IMR-90 (cell line): ENCODE measurements at regions not wholly inside any gene's neighbourhood (a gene's known extent, or its start where the extent isn't known, plus 50 kb on each side); places are given as distances from the start of the nearest gene placed in this dataset.

Source experiments
- ATAC-seq: fragments of 200-7000 bp; cut with Tn5 transposase; 2 replicates; pipeline ENCODE4 v1.9.1; 2020; ENCODE audit warnings: low read depth, mild to moderate bottlenecking, moderate library complexity
- BruUV-seq: library from RNA; stranded (reverse); fragments of 400-500 nt; replicated peaks from 2 replicates; lab custom pipeline; 2021; lab: Mats Ljungman, UMichigan
- CTCF ChIA-PET: fragments of 300-600 bp; formaldehyde crosslinking; extraction: SDS; loops from one replicate; lab custom pipeline; 2021; ENCODE audit warnings: antibody characterized with exemption; lab: Yijun Ruan, JAX
- POLR2A ChIA-PET: fragments of 300-600 bp; sonication (Branson Sonifier 250); formaldehyde crosslinking; loops from one replicate; lab custom pipeline; 2022; ENCODE audit warnings: antibody characterized with exemption; ENCODE audit not compliant: unreplicated experiment; lab: Charles Lee
- DNase-seq: peaks from one replicate; pipeline ENCODE4 v3.0.0; 2013
- H2AFZ ChIP-seq: replicated peaks from 2 replicates; pipeline ENCODE3; 2013; ENCODE audit warnings: low read length, mild to moderate bottlenecking; ENCODE audit not compliant: poor library complexity
- H2AK5ac ChIP-seq: 2 replicates; pipeline ENCODE4 v1.6.1; 2013; ENCODE audit warnings: low read depth, low read length, inconsistent platforms
- H2AK9ac ChIP-seq: replicated peaks from 2 replicates; pipeline ENCODE3; 2013; ENCODE audit warnings: mild to moderate bottlenecking, low read depth, low read length, moderate library complexity; ENCODE audit not compliant: poor library complexity
- H2BK120ac ChIP-seq: 2 replicates; pipeline ENCODE4 v1.6.1; 2013; ENCODE audit warnings: low read depth, low read length, inconsistent platforms
- H2BK15ac ChIP-seq: 3 replicates; pipeline ENCODE4 v1.6.1; 2013; ENCODE audit warnings: low read depth, low read length, inconsistent platforms
- H2BK20ac ChIP-seq: 2 replicates; pipeline ENCODE4 v1.6.1; 2013; ENCODE audit warnings: low read depth, mild to moderate bottlenecking, inconsistent platforms, low read length, moderate library complexity
- H2BK5ac ChIP-seq: 2 replicates; pipeline ENCODE4 v1.6.1; 2013; ENCODE audit warnings: mild to moderate bottlenecking, low read depth, low read length, inconsistent platforms; ENCODE audit not compliant: poor library complexity, severe bottlenecking
- H3K14ac ChIP-seq: replicated peaks from 2 replicates; pipeline ENCODE4 v1.6.1; 2013; ENCODE audit warnings: low read depth, low read length, inconsistent platforms
- H3K18ac ChIP-seq: 2 replicates; pipeline ENCODE4 v1.6.1; 2013; ENCODE audit warnings: low read depth, low read length, control low read depth
- H3K23ac ChIP-seq: 2 replicates; pipeline ENCODE4 v1.6.1; 2013; ENCODE audit warnings: low read depth, low read length, inconsistent platforms
- H3K27ac ChIP-seq: 2 replicates; pipeline ENCODE4 v1.5.1; 2013; ENCODE audit warnings: mild to moderate bottlenecking, control low read depth, low read length; ENCODE audit not compliant: insufficient read depth
- H3K27me3 ChIP-seq: 2 replicates; pipeline ENCODE4 v1.6.1; 2013; ENCODE audit warnings: low read length; ENCODE audit not compliant: control insufficient read depth, insufficient read depth
- H3K36me3 ChIP-seq: 2 replicates; pipeline ENCODE4 v1.6.1; 2013; ENCODE audit warnings: low read length, mixed read lengths; ENCODE audit not compliant: control insufficient read depth, insufficient read depth
- H3K4ac ChIP-seq: 2 replicates; pipeline ENCODE4 v1.6.1; 2013; ENCODE audit warnings: low read depth, low read length, inconsistent platforms
- H3K4me1 ChIP-seq: 2 replicates; pipeline ENCODE4 v1.6.1; 2013; ENCODE audit warnings: low read length, mixed read lengths; ENCODE audit not compliant: control insufficient read depth, insufficient read depth
- H3K4me2 ChIP-seq: 2 replicates; pipeline ENCODE4 v1.6.1; 2013; ENCODE audit warnings: low read depth, mild to moderate bottlenecking, control low read depth, low read length, moderate library complexity
- H3K4me3 ChIP-seq: 2 replicates; pipeline ENCODE4 v1.5.1; 2013; ENCODE audit warnings: low read depth, mild to moderate bottlenecking, control low read depth, low read length, moderate library complexity; ENCODE audit not compliant: insufficient read depth
- H3K56ac ChIP-seq: 2 replicates; pipeline ENCODE4 v1.6.1; 2013; ENCODE audit warnings: low read length, inconsistent platforms; ENCODE audit not compliant: insufficient read depth; ENCODE audit errors: extremely low read depth
- H3K79me1 ChIP-seq, 2 experiments: 2 replicates each; pipeline ENCODE4 v1.6.1; 2013; ENCODE audit warnings: low read length in 2 of 2, inconsistent platforms in 1 of 2, low read depth in 1 of 2
- H3K9ac ChIP-seq: 2 replicates; pipeline ENCODE4 v1.6.1; 2013; ENCODE audit warnings: low read depth, low read length, control low read depth
- H3K9me1 ChIP-seq: 2 replicates; pipeline ENCODE4 v1.6.1; 2013; ENCODE audit warnings: low read length, inconsistent platforms; ENCODE audit not compliant: insufficient read depth
- H3K9me3 ChIP-seq: 2 replicates; pipeline ENCODE4 v1.6.1; 2013; ENCODE audit warnings: low read length; ENCODE audit not compliant: control insufficient read depth, insufficient read depth
- H4K20me1 ChIP-seq: 2 replicates; pipeline ENCODE4 v1.6.1; 2013; ENCODE audit warnings: low read length, inconsistent platforms; ENCODE audit not compliant: insufficient read depth
- H4K5ac ChIP-seq: 2 replicates; pipeline ENCODE4 v1.6.1; 2013; ENCODE audit warnings: mild to moderate bottlenecking, low read depth, low read length, control low read depth
- H4K8ac ChIP-seq, 2 experiments: 2 replicates each; pipeline ENCODE4 v1.6.1; 2013; ENCODE audit warnings: low read depth in 2 of 2, low read length in 2 of 2, control low read depth in 1 of 2, inconsistent platforms in 1 of 2
- H4K91ac ChIP-seq: 2 replicates; pipeline ENCODE4 v1.6.1; 2013; ENCODE audit warnings: low read depth, low read length, inconsistent platforms; ENCODE audit not compliant: insufficient read depth
- BHLHE40 ChIP-seq: fragments of 150-350 bp; IDR thresholded peaks from 2 replicates; pipeline ENCODE4 v1.6.1; 2016; ENCODE audit warnings: mild to moderate bottlenecking, low read depth, low read length
- CEBPB ChIP-seq: IDR thresholded peaks from 2 replicates; pipeline ENCODE4 v1.6.1; 2012; ENCODE audit warnings: low read depth, low read length, improper control_type of control experiment
- CHD1 ChIP-seq: IDR thresholded peaks from 2 replicates; pipeline ENCODE4 v1.6.1; 2012; ENCODE audit warnings: low read depth, low read length, improper control_type of control experiment
- FOS ChIP-seq: fragments of 150-350 bp; IDR thresholded peaks from 2 replicates; pipeline ENCODE4 v1.6.1; 2016; ENCODE audit warnings: low read depth, low read length
- MAFK ChIP-seq: IDR thresholded peaks from 2 replicates; pipeline ENCODE4 v1.6.1; 2012; ENCODE audit warnings: low read depth, low read length, improper control_type of control experiment
- MAZ ChIP-seq: IDR thresholded peaks from 2 replicates; pipeline ENCODE4 v1.6.1; 2012; ENCODE audit warnings: low read depth, mild to moderate bottlenecking, low read length, improper control_type of control experiment, moderate library complexity, borderline replicate concordance
- MXI1 ChIP-seq: IDR thresholded peaks from 2 replicates; pipeline ENCODE4 v1.6.1; 2012; ENCODE audit warnings: low read depth, mild to moderate bottlenecking, low read length, moderate library complexity, borderline replicate concordance
- POLR2A ChIP-seq: IDR thresholded peaks from 2 replicates; pipeline ENCODE4 v1.6.1; 2012; ENCODE audit warnings: mild to moderate bottlenecking, low read depth, low read length
- RCOR1 ChIP-seq: IDR thresholded peaks from 2 replicates; pipeline ENCODE4 v1.6.1; 2012; ENCODE audit warnings: mild to moderate bottlenecking, low read length, improper control_type of control experiment; ENCODE audit not compliant: insufficient replicate concordance
- RFX5 ChIP-seq: IDR thresholded peaks from 2 replicates; pipeline ENCODE4 v1.8.0; 2012; ENCODE audit warnings: low read depth, mild to moderate bottlenecking, low read length, moderate library complexity
- SMC3 ChIP-seq: fragments of 150-350 bp; IDR thresholded peaks from 2 replicates; pipeline ENCODE4 v1.6.1; 2016; ENCODE audit warnings: low read depth, mild to moderate bottlenecking, antibody characterized with exemption, low read length, moderate library complexity
- WGBS, 2 experiments: methylation state at CpG; one replicate each; pipeline versions ENCODE4 v1.1.5 to v1.1.7; 2013; ENCODE audit warnings: missing lambda C conversion rate in 2 of 2; ENCODE audit not compliant: insufficient read length in 1 of 2; ENCODE audit errors: extremely low coverage in 2 of 2; 5-methylcytosine and 5-hydroxymethylcytosine counted together
- dilution Hi-C: fragments of 300-500 bp; cut with HindIII; formaldehyde crosslinking; loops from one replicate; pipeline ENCODE4 v1.14.3; 2018; ENCODE audit warnings: low sequenced_read_pairs; ENCODE audit not compliant: unreplicated experiment
- in situ Hi-C: fragments of 300-500 bp; cut with MboI; formaldehyde crosslinking; loops from 3 replicates; pipeline ENCODE4 v1.14.3; 2019; ENCODE audit warnings: low sequenced_read_pairs, inconsistent platforms, mixed read lengths
- intact Hi-C: fragments of 100-400 bp; cut with micrococcal nuclease; formaldehyde crosslinking; loops from 2 replicates; pipeline ENCODE4 v1.10.0; 2022
- TF ChIP-seq, protein P1 (sequence below): fragments of 150-350 bp; IDR thresholded peaks from 2 replicates; pipeline ENCODE4 v1.6.1; 2016; ENCODE audit warnings: low read depth, mild to moderate bottlenecking, low read length, moderate library complexity, borderline replicate concordance

DNA sequence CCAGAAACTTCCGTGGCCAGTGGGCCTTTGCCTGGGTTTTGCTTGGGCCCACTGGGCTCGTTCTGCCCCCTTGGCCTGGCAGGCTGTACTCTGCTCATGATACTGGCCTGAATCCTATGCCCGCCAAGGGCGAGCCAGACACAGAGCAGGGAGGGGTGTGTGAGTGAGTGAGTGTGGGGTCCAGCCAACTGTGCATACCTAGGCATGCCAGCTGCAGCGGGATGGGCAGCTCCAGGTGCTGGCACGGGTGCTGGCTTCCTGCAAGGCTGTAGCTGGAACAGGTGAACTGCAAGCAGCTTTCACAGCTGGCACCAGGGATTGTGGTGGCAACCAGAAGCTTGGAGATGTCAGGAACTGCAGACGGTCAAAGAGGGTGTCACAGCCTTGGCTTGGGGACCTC, 1276.4 kb downstream of the SLC16A7 start:
- ChIA-PET CTCF (no interaction called here), POLR2A (no interaction called here)
- ATAC-seq (no peak), DNase-seq (no peak)
- Histone ChIP-seq H3K9me3 (no peaks in the 10 kb centered on the region), H3K9ac (no peak overlapping the region), H4K20me1 (no peaks in the 10 kb centered on the region), H3K4ac (no peak overlapping the region), H4K5ac (no peak overlapping the region; the same call in 1 of the 2 replicates), H3K4me3 (no peak overlapping the region), H2BK20ac (no peak overlapping the region), H2AFZ (no peak overlapping the region), H4K91ac (no peak overlapping the region; the same call in 1 of the 2 replicates), H3K18ac (no peak overlapping the region), H3K27ac (no peak overlapping the region), H3K56ac (no peak overlapping the region), H3K4me1 (peaks cover 5% of the 10 kb centered on the region; the same call in 1 of the 2 replicates), H3K36me3 (no peaks in the 10 kb centered on the region), H2AK5ac (no peak overlapping the region; the same call in none of the 2 replicates), H3K23ac (peak overlapping the region; percentile 2; the same call in 1 of the 2 replicates), H3K79me1 (no peaks in the 10 kb centered on the region), H2BK15ac (no peak overlapping the region), H3K14ac (no peak overlapping the region), H2BK5ac (no peak overlapping the region), H2AK9ac (no peak overlapping the region), H2BK120ac (peak overlapping the region; percentile 64; the same call in 1 of the 2 replicates), H4K8ac (no peak overlapping the region), H3K4me2 (no peak overlapping the region), H3K9me1 (no peaks in the 10 kb centered on the region), H3K27me3 (no peaks in the 10 kb centered on the region)
- BruUV-seq: no TSS peak
- 67% methylated on average over 3 of the region's 7 CpGs; no CpG with 5 or more reads in 1 of the 2 experiments for WGBS, 2 experiments
- intact Hi-C loops (no loop called here), dilution Hi-C loops (no loop called here), in situ Hi-C loops (no loop called here)
- TF ChIP-seq MXI1 (no peak), RCOR1 (no peak), RFX5 (no peak), POLR2A (no peak), MAFK (no peak), CHD1 (no peak), MAZ (no peak), SMC3 (no peak), BHLHE40 (no peak), CEBPB (no peak), FOS (no peak)
- TF ChIP-seq, protein P1, sequence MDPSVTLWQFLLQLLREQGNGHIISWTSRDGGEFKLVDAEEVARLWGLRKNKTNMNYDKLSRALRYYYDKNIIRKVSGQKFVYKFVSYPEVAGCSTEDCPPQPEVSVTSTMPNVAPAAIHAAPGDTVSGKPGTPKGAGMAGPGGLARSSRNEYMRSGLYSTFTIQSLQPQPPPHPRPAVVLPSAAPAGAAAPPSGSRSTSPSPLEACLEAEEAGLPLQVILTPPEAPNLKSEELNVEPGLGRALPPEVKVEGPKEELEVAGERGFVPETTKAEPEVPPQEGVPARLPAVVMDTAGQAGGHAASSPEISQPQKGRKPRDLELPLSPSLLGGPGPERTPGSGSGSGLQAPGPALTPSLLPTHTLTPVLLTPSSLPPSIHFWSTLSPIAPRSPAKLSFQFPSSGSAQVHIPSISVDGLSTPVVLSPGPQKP: no peak
